ENCODE measurements at regions not wholly inside any gene's neighbourhood (a gene's known extent, or its start where the extent isn't known, plus 50 kb on each side); places are given as distances from the start of the nearest gene placed in this dataset.
"Not testable (repeated sequence)": the region's sequence is repeated elsewhere in the genome, so short reads cannot be mapped to it uniquely, and the experiment has no call there.

DNA sequence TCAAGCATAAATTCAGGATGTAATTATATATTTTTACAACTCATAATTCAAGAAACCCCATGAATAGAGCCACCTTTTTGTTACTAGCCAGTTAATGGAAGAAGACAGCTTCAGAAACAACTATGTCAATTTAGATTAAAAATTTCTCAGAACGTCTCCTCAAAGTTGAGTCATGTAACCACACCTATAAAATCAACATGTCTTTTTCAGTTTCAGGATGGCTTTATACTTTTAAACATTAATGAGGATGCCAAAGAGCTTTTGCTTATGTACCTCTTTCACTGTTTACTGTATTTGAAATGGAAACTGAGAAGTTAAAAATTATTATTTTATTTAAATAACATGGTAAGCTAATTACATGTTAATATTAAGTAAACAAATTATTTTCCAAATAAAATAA is 280.1 kb downstream of the PTH2R start:
- no peak overlapping the region for H3K4me3 ChIP-seq (ENCODE audit: low read depth in 1 of 2, low read length in 2 of 2)
- no peaks in the 10 kb centered on the region for H3K4me1 ChIP-seq (ENCODE audit: insufficient read depth, low read length)
- DNase-seq = no peak
- H3K36me3 ChIP-seq (ENCODE audit: insufficient read depth, low read length) = no peaks in the 10 kb centered on the region
- H3K4me2 ChIP-seq (ENCODE audit: insufficient read depth, low read length) = no peak overlapping the region
- no peaks in the 10 kb centered on the region for H3K27me3 ChIP-seq (ENCODE audit: insufficient read depth, low read length, poor library complexity)
- H3K27ac ChIP-seq (ENCODE audit: low read length) = no peak overlapping the region
- no peak for TF ChIP-seq EZH2 (IDR thresholded peaks at IDR 0.05; ENCODE audit: borderline replicate concordance, low read depth, low read length, severe bottlenecking)
- TF ChIP-seq, protein P1, sequence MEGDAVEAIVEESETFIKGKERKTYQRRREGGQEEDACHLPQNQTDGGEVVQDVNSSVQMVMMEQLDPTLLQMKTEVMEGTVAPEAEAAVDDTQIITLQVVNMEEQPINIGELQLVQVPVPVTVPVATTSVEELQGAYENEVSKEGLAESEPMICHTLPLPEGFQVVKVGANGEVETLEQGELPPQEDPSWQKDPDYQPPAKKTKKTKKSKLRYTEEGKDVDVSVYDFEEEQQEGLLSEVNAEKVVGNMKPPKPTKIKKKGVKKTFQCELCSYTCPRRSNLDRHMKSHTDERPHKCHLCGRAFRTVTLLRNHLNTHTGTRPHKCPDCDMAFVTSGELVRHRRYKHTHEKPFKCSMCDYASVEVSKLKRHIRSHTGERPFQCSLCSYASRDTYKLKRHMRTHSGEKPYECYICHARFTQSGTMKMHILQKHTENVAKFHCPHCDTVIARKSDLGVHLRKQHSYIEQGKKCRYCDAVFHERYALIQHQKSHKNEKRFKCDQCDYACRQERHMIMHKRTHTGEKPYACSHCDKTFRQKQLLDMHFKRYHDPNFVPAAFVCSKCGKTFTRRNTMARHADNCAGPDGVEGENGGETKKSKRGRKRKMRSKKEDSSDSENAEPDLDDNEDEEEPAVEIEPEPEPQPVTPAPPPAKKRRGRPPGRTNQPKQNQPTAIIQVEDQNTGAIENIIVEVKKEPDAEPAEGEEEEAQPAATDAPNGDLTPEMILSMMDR (IDR thresholded peaks at IDR 0.05; ENCODE audit: borderline replicate concordance, extremely low read depth, low read length, poor library complexity, severe bottlenecking) = no peak
- ATAC-seq (ENCODE audit: insufficient read depth, low read depth) = no peak
- H2AFZ ChIP-seq (ENCODE audit: low read depth, low read length) = no peak overlapping the region
- no peak overlapping the region for H3K9ac ChIP-seq (ENCODE audit: low read depth, low read length)
- H3K9me3 ChIP-seq (ENCODE audit: insufficient read depth, low read length, severe bottlenecking) = no peaks in the 10 kb centered on the region
- no peaks in the 10 kb centered on the region for H3K79me2 ChIP-seq (ENCODE audit: insufficient read depth, low read length)
- no peaks in the 10 kb centered on the region for H4K20me1 ChIP-seq (ENCODE audit: insufficient read depth, low read length)

DNA sequence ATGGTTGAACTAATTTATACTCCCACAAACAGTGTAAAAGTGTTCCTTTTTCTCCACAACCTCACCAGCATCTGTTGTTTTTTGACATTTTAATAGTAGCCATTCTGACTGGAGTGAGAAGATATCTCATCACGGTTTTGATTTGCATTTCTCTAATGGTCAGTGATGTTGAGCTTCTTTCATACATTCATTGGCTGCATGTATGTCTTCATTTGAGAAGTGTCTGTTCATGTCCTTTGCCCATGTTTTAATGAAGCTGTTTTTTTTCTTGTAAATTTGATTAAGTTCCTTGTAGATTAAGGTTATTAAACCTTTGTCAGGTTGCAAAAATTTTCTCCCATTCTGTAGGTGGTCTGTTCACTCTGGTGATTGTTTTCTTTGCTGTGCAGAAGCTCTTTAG is 281.1 kb downstream of the PTH2R start:
- not testable (repeated sequence) for H3K4me3 ChIP-seq (ENCODE audit: low read depth in 1 of 2, low read length in 2 of 2); H3K9ac ChIP-seq (ENCODE audit: low read depth, low read length); H3K27me3 ChIP-seq (ENCODE audit: insufficient read depth, low read length, poor library complexity); DNase-seq; H3K36me3 ChIP-seq (ENCODE audit: insufficient read depth, low read length); H3K9me3 ChIP-seq (ENCODE audit: insufficient read depth, low read length, severe bottlenecking); H4K20me1 ChIP-seq (ENCODE audit: insufficient read depth, low read length); H3K4me1 ChIP-seq (ENCODE audit: insufficient read depth, low read length); H3K79me2 ChIP-seq (ENCODE audit: insufficient read depth, low read length); H2AFZ ChIP-seq (ENCODE audit: low read depth, low read length); H3K4me2 ChIP-seq (ENCODE audit: insufficient read depth, low read length); H3K27ac ChIP-seq (ENCODE audit: low read length); ATAC-seq (ENCODE audit: insufficient read depth, low read depth)

- TF ChIP-seq EZH2 (IDR thresholded peaks at IDR 0.05; ENCODE audit: borderline replicate concordance, low read depth, low read length, severe bottlenecking) = no peak
- TF ChIP-seq, protein P1 (IDR thresholded peaks at IDR 0.05; ENCODE audit: borderline replicate concordance, extremely low read depth, low read length, poor library complexity, severe bottlenecking) = no peak
- Histone ChIP-seq H3K27me3 (ENCODE audit: insufficient read depth, low read length, poor library complexity) (no peaks in the 10 kb centered on the region), H3K27ac (ENCODE audit: low read length) (no peak overlapping the region), H3K36me3 (ENCODE audit: insufficient read depth, low read length) (no peaks in the 10 kb centered on the region), H3K9me3 (ENCODE audit: insufficient read depth, low read length, severe bottlenecking) (no peaks in the 10 kb centered on the region), H3K4me3 (ENCODE audit: low read depth in 1 of 2, low read length in 2 of 2) (no peak overlapping the region), H3K4me1 (ENCODE audit: insufficient read depth, low read length) (no peaks in the 10 kb centered on the region), H3K9ac (ENCODE audit: low read depth, low read length) (no peak overlapping the region), H3K4me2 (ENCODE audit: insufficient read depth, low read length) (no peak overlapping the region), H2AFZ (ENCODE audit: low read depth, low read length) (no peak overlapping the region), H3K79me2 (ENCODE audit: insufficient read depth, low read length) (no peaks in the 10 kb centered on the region), H4K20me1 (ENCODE audit: insufficient read depth, low read length) (no peaks in the 10 kb centered on the region)
- no peak for ATAC-seq (ENCODE audit: insufficient read depth, low read depth)
- no peak for DNase-seq
Observed at GRCh38 chr2:208698114-208698513, 291.5 kb downstream of the PTH2R start.

DNA sequence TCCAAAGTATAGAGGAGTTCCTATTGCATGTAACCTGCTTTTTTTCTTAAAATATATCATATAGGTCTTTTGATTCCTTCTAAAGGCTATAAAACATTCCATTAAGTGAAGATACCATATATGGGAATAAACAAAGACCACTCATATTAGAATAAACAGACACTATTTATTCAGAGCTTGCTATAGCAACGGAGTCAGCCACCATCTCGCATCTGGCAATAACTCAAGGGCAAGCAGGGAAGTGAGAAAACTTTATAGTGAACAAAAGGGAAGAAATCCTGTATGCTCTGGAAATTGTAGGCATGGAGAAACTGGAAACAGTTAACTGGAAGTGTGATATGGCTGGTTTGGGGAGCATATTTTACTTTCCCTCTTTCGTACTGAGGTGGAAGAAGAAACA is 301.9 kb downstream of the PTH2R start:
- H4K20me1 ChIP-seq (ENCODE audit: insufficient read depth, low read length) = no peaks in the 10 kb centered on the region
- no peaks in the 10 kb centered on the region for H3K27me3 ChIP-seq (ENCODE audit: insufficient read depth, low read length, poor library complexity)
- no peak overlapping the region for H2AFZ ChIP-seq (ENCODE audit: low read depth, low read length)
- no peaks in the 10 kb centered on the region for H3K36me3 ChIP-seq (ENCODE audit: insufficient read depth, low read length)
- DNase-seq (no peak), ATAC-seq (ENCODE audit: insufficient read depth, low read depth) (no peak)
- TF ChIP-seq, protein P1 (IDR thresholded peaks at IDR 0.05; ENCODE audit: borderline replicate concordance, extremely low read depth, low read length, poor library complexity, severe bottlenecking) = no peak
- no peak for TF ChIP-seq EZH2 (IDR thresholded peaks at IDR 0.05; ENCODE audit: borderline replicate concordance, low read depth, low read length, severe bottlenecking)
- no peak overlapping the region for H3K4me3 ChIP-seq (ENCODE audit: low read depth in 1 of 2, low read length in 2 of 2)
- no peaks in the 10 kb centered on the region for H3K79me2 ChIP-seq (ENCODE audit: insufficient read depth, low read length)
- no peak overlapping the region for H3K9ac ChIP-seq (ENCODE audit: low read depth, low read length)
- no peaks in the 10 kb centered on the region for H3K4me1 ChIP-seq (ENCODE audit: insufficient read depth, low read length)
- H3K4me2 ChIP-seq (ENCODE audit: insufficient read depth, low read length) = no peak overlapping the region
- no peaks in the 10 kb centered on the region for H3K9me3 ChIP-seq (ENCODE audit: insufficient read depth, low read length, severe bottlenecking)
- H3K27ac ChIP-seq (ENCODE audit: low read length) = no peak overlapping the region

Measured in DND-41 (cell line).